Posterior vena cava (tissue), 2 donors: ENCODE measurements at regions not wholly inside any gene's neighbourhood (a gene's known extent, or its start where the extent isn't known, plus 50 kb on each side); places are given as distances from the start of the nearest gene placed in this dataset.
A peak's percentile ranks its signal among the peaks of the same experiment; 100 is the strongest.

Source experiments
- DNase-seq: peaks from one replicate; pipeline ENCODE4 v3.0.0-alpha.2; 2020; ENCODE audit warnings: low spot score
- intact Hi-C, 2 donors: fragments of 100-400 bp; cut with DNase I; formaldehyde crosslinking; loops; one replicate each; pipeline versions ENCODE4 v1.14.1 to v1.14.2; 2022 to 2023
- donor health status: DM: yes; HTN: yes; CAD: no.
- donor health status: DM: yes; HTN: yes; CAD: no.

- peak; percentile 47 for DNase-seq
Measured at GRCh38 chr11:64428693-64429092, 69.7 kb downstream of the RPS6KA4 start.

GRCh38 chr11:64429970-64430369 is 71.0 kb downstream of the RPS6KA4 start:
- peak; percentile 72 for DNase-seq
- intact Hi-C loops, result no loop called here

More at GRCh38 chr11:64428693-64429092, 69.7 kb downstream of the RPS6KA4 start:
- intact Hi-C loops, result no loop called here

- peak; percentile 66 for DNase-seq
- intact Hi-C loops, result no loop called here
Measured at GRCh38 chr11:64430645-64431044, 71.7 kb downstream of the RPS6KA4 start.

- intact Hi-C loops, result no loop called here
Measured at GRCh38 chr11:64436000-64436399, 77.0 kb downstream of the RPS6KA4 start.

GRCh38 chr11:64437426-64437825 is 78.5 kb downstream of the RPS6KA4 start:
- DNase-seq, result peak; percentile 35
- intact Hi-C loops, result no loop called here

More at GRCh38 chr11:64436000-64436399, 77.0 kb downstream of the RPS6KA4 start:
- DNase-seq, result peak; percentile 45

- intact Hi-C loops, result no loop called here
- DNase-seq, result peak; percentile 70
Measured at GRCh38 chr11:64438986-64439771, 80.2 kb downstream of the RPS6KA4 start.

- intact Hi-C loops, result loop anchor here in 1 of 2 donors (1.0 kb wide), 1 partner anchor 45 kb away; no protein-coding TSS in a partner anchor
- DNase-seq, result peak; percentile 35
Measured at GRCh38 chr11:64439772-64440491, 81.0 kb downstream of the RPS6KA4 start.

- intact Hi-C loops, result no loop called here
- peak; percentile 66 for DNase-seq
Measured at GRCh38 chr11:64441127-64441526, 82.2 kb downstream of the RPS6KA4 start.

GRCh38 chr11:64443001-64443400 is 84.0 kb downstream of the RPS6KA4 start:
- intact Hi-C loops, result no loop called here
- DNase-seq, result no peak

- intact Hi-C loops, result no loop called here
- DNase-seq, result no peak
Measured at GRCh38 chr11:64444838-64445441, 86.0 kb downstream of the RPS6KA4 start.

GRCh38 chr11:64445651-64446050 is 86.7 kb downstream of the RPS6KA4 start:
- DNase-seq, result no peak
- intact Hi-C loops, result loop anchor here in 1 of 2 donors (2.0 kb wide), 1 partner anchor 75 kb away; no protein-coding TSS in a partner anchor

- intact Hi-C loops, result loop anchor here in 1 of 2 donors (2.0 kb wide), 1 partner anchor 77 kb away; no protein-coding TSS in a partner anchor
- DNase-seq, result peak; percentile 80
Measured at GRCh38 chr11:64447831-64448598, 89.1 kb downstream of the RPS6KA4 start.

- intact Hi-C loops, result no loop called here
- peak; percentile 94 for DNase-seq
Measured at GRCh38 chr11:64448599-64449380, 89.8 kb downstream of the RPS6KA4 start.

GRCh38 chr11:64449381-64450167 is 90.6 kb downstream of the RPS6KA4 start:
- DNase-seq, result peak; percentile 83
- intact Hi-C loops, result loop anchor here (5.0 to 10.0 kb wide), 2 partner anchors 195 to 203 kb away; no protein-coding TSS in a partner anchor

GRCh38 chr11:64450168-64450560 is 91.2 kb downstream of the RPS6KA4 start:
- intact Hi-C loops, result loop anchor here (5.0 to 10.0 kb wide), 2 partner anchors 195 to 202 kb away; no protein-coding TSS in a partner anchor
- DNase-seq, result peak; percentile 5

GRCh38 chr11:64451856-64452255 is 92.9 kb downstream of the RPS6KA4 start:
- intact Hi-C loops, result loop anchor here (5.0 to 10.0 kb wide), 2 partner anchors 193 to 200 kb away; no protein-coding TSS in a partner anchor
- peak; percentile 57 for DNase-seq

- peak; percentile 80 for DNase-seq
- intact Hi-C loops, result loop anchor here (5.0 to 10.0 kb wide), 2 partner anchors 191 to 199 kb away; no protein-coding TSS in a partner anchor
Measured at GRCh38 chr11:64453466-64453865, 94.5 kb downstream of the RPS6KA4 start.
